ENCODE measurements at regions not wholly inside any gene's neighbourhood (a gene's known extent, or its start where the extent isn't known, plus 50 kb on each side); places are given as distances from the start of the nearest gene placed in this dataset.
"Not testable (repeated sequence)": the region's sequence is repeated elsewhere in the genome, so short reads cannot be mapped to it uniquely, and the experiment has no call there.

- intact Hi-C loops (cut with DNase I) = no loop called here
- no peaks in the 10 kb centered on the region for H3K9me3 ChIP-seq
- no peak overlapping the region for H3K4me3 ChIP-seq
- H3K27ac ChIP-seq = no peak overlapping the region
- WGBS = 82% methylated on average over 4 of the region's 4 CpGs
- DNase-seq (ENCODE audit: low spot score) = no peak
- no peaks in the 10 kb centered on the region for H3K36me3 ChIP-seq
- no peaks in the 10 kb centered on the region for H3K4me1 ChIP-seq (replicated peaks)
- TF ChIP-seq POLR2AphosphoS5 (IDR thresholded peaks at IDR 0.05) (no peak), CTCF (IDR thresholded peaks at IDR 0.05) (no peak), POLR2A (IDR thresholded peaks at IDR 0.05) (no peak)
- no peaks in the 10 kb centered on the region for H3K27me3 ChIP-seq (replicated peaks; ENCODE audit: insufficient read depth)
Observed at GRCh38 chr7:15821484-15822427, 135.3 kb upstream of the MEOX2 start.

GRCh38 chr7:15820319-15820718 lies 133.8 kb upstream of the MEOX2 start:
- WGBS = 57% methylated on average over 4 of the region's 4 CpGs
- Histone ChIP-seq H3K9me3 (no peaks in the 10 kb centered on the region), H3K4me3 (no peak overlapping the region), H3K4me1 (replicated peaks) (no peaks in the 10 kb centered on the region), H3K36me3 (no peaks in the 10 kb centered on the region), H3K27me3 (replicated peaks; ENCODE audit: insufficient read depth) (no peaks in the 10 kb centered on the region), H3K27ac (no peak overlapping the region)
- TF ChIP-seq POLR2AphosphoS5 (IDR thresholded peaks at IDR 0.05) (no peak), CTCF (IDR thresholded peaks at IDR 0.05) (no peak), POLR2A (IDR thresholded peaks at IDR 0.05) (no peak)
- intact Hi-C loops (cut with DNase I) = no loop called here
- no peak for DNase-seq (ENCODE audit: low spot score)

- Histone ChIP-seq H3K27me3 (replicated peaks; ENCODE audit: insufficient read depth) (no peaks in the 10 kb centered on the region), H3K36me3 (no peaks in the 10 kb centered on the region), H3K9me3 (no peaks in the 10 kb centered on the region), H3K4me3 (no peak overlapping the region), H3K27ac (no peak overlapping the region), H3K4me1 (replicated peaks) (no peaks in the 10 kb centered on the region)
- 77% methylated on average over 3 of the region's 3 CpGs for WGBS
- intact Hi-C loops (cut with DNase I) = no loop called here
- TF ChIP-seq CTCF (IDR thresholded peaks at IDR 0.05) (no peak), POLR2AphosphoS5 (IDR thresholded peaks at IDR 0.05) (no peak), POLR2A (IDR thresholded peaks at IDR 0.05) (no peak)
- no peak for DNase-seq (ENCODE audit: low spot score)
Observed at GRCh38 chr7:15816835-15817426, 130.4 kb upstream of the MEOX2 start.

GRCh38 chr7:15813448-15813847 lies 127.0 kb upstream of the MEOX2 start:
- H3K27me3 ChIP-seq (replicated peaks; ENCODE audit: insufficient read depth) = no peaks in the 10 kb centered on the region
- H3K9me3 ChIP-seq = no peaks in the 10 kb centered on the region
- no peaks in the 10 kb centered on the region for H3K4me1 ChIP-seq (replicated peaks)
- intact Hi-C loops (cut with DNase I) = no loop called here
- no peak overlapping the region for H3K27ac ChIP-seq
- no peak for DNase-seq (ENCODE audit: low spot score)
- H3K4me3 ChIP-seq = no peak overlapping the region
- TF ChIP-seq POLR2A (IDR thresholded peaks at IDR 0.05) (no peak), POLR2AphosphoS5 (IDR thresholded peaks at IDR 0.05) (no peak), CTCF (IDR thresholded peaks at IDR 0.05) (no peak)
- WGBS = 97% methylated on average over 1 of the region's 1 CpG
- H3K36me3 ChIP-seq = no peaks in the 10 kb centered on the region

GRCh38 chr7:15810383-15810782 lies 123.9 kb upstream of the MEOX2 start:
- H3K27me3 ChIP-seq (replicated peaks; ENCODE audit: insufficient read depth); H3K4me1 ChIP-seq (replicated peaks); H3K27ac ChIP-seq; H3K9me3 ChIP-seq; H3K36me3 ChIP-seq; DNase-seq (ENCODE audit: low spot score); intact Hi-C loops (cut with DNase I); H3K4me3 ChIP-seq: not testable (repeated sequence)
- 79% methylated on average over 1 of the region's 1 CpG for WGBS

- 91% methylated on average over 1 of the region's 1 CpG for WGBS
- intact Hi-C loops (cut with DNase I); H3K27ac ChIP-seq; H3K9me3 ChIP-seq; H3K36me3 ChIP-seq; H3K4me3 ChIP-seq; H3K4me1 ChIP-seq (replicated peaks); DNase-seq (ENCODE audit: low spot score); H3K27me3 ChIP-seq (replicated peaks; ENCODE audit: insufficient read depth): not testable (repeated sequence)
Observed at GRCh38 chr7:15809936-15810335, 123.5 kb upstream of the MEOX2 start.

All from prostate gland (tissue), 2 donors.